HCEC 1CT (cell line): ENCODE measurements at regions not wholly inside any gene's neighbourhood (a gene's known extent, or its start where the extent isn't known, plus 50 kb on each side); places are given as distances from the start of the nearest gene placed in this dataset.

Experiments used
- DNase-seq: peaks from one replicate; pipeline ENCODE4 v3.0.0-alpha.2; 2017

DNA sequence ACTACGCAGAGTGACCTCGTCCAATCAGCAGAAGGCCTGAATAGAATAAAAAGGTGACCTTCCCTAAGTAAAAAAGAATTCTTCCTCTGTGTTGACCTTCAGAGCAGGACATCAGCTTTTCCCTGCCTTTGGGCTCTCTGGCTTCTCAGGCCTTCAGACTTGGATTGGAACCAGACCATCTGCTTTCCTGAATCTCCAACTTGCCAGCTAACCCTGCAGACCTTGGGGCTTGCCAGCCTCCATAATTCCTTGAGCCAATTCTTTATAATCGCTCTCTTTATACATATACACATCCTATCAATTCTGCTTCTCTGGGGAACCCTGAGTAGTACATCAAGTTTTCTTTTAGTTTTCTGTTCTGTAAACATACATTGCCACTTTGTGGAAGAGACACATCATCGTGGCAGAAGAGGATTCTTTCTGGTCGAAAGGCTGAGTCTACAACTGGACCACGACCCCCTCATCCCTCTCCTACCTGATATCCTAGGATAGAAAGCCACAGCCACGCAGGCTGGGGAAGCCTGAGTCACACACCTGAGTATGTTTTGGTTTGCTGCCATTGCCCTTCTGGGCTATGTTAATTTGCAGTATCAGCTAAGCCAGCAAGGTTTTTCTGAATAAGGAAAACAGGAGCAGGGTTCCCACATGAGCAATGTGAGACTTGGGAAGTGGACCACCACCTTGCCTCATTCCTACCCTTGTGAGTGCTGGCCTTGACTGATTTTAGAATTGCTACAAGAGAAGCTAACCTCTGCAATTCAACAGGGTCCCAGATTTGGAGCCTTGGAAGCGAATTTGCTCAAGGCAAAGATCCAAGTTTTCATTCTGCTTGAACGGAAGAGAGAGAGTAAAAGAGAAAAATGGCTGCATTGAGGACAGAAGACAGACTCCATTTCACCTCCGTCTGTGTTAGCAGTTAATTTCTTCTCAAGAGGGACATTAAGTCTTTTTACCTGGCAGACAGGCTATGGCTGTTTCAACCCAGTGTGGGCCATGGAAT is 445.2 kb upstream of the FZD8 start:
- DNase-seq, result no peak

DNA sequence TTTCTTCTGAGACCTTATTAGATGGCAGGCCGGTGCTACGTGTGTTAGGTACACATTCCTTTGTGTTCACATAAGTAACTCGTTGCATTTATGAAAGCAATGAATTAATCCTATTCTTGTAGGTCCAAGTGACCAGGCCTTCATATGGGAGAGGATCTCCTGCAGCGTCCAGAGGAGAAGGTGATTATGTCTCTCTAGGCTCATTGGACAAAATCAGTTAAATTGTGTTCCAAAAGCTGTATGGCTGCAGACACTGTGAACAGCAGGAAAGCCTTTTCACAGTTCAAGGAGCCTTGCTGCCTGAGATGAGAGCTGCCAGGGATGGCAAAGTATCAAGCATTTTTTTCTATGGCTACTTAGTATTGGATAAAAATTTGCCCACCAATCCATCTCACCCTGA is 433.1 kb upstream of the FZD8 start:
- DNase-seq, result no peak

DNA sequence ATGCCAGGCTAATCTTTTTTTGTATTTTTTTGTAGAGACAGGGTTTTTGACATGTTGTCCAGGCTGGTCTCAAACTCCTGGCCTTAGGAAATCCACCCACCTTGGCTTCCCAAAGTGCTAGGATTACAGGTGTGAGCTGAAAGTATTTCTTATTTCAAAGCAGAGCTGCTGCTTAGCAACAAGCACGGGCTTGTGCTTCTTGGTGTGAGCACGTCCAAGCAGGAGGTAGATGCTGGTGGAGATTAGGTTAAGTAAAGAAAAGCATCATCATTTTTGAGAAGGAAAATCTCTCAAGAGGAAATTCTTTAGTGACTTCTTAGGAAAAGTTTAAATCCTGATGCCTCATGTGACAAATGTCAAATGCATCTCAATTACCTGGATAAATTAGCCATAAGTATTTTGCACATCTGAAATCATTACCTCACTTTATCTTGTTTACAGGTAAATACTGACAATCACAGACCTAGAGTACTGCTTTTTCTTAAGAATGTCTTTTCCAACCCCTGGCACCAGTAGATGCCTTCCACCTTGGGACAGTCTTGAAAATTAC is 431.8 kb upstream of the FZD8 start:
- no peak for DNase-seq

DNA sequence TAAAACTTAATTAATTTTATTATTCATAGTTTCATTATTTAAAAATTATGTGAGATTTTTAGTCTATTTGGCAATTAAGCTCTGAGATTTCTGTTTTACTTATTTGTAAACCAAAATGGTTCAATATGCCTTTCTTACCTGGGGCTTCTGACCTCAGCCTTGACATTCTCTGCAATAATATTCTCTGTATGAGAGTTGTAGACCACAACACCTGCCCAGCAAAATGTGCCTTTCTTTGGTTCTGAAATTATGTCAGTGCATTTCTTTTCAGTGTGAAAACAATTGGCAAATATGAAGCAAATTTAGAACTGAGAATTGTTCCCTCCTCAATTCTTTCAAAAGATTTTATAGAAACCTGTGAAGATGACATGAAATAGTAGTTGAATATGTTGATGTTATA is 426.4 kb upstream of the FZD8 start:
- DNase-seq, result no peak

DNA sequence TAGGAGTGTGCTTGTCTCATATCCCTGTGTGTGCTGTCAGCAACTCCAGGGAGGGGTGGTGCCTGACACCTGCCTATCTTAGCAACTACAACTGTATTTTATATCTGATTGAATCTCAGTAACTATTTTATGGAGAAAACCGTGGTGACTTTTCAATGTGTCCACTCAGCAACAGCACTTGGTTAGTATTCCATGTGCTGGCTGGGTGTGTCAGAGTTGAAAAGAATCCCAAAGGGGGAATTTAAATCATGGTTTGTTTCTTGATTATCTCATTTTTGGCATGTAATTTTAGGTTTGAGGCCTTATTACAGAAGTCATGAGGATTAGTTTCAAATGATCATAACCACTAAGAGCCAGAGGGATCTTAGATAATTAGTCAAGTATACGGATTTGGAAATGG is 425.7 kb upstream of the FZD8 start:
- no peak for DNase-seq

GRCh38 chr10:36066850-36067249 is 424.8 kb upstream of the FZD8 start:
- no peak for DNase-seq

DNA sequence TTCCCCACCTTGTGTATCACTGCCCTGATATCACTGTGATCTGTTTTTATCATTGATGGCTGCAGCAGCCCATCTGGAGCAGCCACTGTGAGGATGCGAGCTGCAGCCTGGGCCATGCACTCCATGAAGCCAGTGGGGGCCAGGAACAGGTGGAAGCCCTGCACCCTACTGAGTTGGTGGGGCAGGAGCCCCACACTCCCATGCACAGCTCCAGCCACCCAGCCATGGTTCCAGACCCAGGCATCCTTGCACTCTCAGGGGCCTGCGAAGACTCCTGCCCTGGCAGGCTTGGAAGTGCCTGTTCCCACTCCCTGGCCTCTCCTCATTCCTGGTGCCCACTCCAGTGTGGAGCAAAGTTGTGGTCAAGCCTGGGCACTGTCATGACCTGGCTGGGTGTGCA is 424.0 kb upstream of the FZD8 start:
- no peak for DNase-seq

GRCh38 chr10:36063396-36063795 is 421.3 kb upstream of the FZD8 start:
- no peak for DNase-seq

DNA sequence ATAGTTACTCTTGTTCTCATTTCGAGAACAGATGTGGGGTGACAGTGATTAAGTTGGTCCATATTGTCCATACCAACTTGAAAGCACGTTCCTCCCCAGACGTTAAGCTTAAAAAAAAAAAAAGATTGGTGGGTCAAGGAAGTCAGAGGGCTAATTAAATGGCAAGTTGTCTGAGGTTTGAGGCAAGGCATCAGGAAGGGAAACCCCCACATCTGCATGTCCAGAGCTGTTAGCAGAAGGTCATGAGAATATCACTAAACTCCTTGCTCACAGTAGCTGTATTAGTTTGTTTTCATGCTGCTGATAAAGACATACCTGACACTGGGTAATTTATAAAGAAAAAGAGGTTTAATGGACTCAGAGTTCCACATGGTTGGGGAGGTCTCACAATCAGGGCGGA is 415.6 kb upstream of the FZD8 start:
- no peak for DNase-seq

DNA sequence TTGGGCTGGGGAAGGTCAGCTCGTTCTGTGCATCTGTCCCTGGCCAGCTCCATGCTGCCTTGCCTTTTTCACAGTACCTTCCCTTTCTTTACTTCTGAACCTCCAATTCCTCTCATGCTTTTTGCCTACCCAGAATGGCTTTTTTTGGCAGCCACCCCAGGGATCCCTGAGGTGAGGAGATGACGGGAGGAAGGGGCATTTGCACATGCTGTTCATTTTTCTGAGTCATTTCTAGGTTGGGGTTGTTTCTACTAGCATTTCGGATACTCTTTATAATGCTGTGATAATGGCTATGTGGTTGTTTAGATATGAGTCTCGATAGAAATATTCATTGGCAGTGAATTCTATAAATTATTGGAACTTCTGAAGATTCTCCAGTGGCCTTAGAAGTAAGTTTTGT is 415.1 kb upstream of the FZD8 start:
- DNase-seq, result no peak

GRCh38 chr10:36053775-36054174 is 411.7 kb upstream of the FZD8 start:
- no peak for DNase-seq

DNA sequence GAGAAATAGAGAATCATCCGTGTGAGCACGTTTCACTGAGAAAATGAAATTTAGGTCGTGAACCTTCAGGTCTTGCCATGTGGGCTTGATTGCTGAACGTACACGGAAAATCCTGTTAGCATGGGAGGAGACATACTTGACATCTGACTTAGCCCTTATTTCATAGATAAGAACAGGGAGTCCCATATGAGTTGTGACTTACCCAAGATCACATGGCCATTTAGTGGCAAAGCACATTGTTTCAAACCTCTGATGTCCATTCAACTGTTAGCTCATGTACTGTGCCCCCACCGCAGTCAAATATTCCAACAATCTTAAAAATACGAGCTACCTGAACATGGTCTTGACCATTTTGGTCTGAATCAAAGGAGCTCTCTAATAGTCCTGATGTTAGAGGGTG is 411.2 kb upstream of the FZD8 start:
- DNase-seq, result no peak

DNA sequence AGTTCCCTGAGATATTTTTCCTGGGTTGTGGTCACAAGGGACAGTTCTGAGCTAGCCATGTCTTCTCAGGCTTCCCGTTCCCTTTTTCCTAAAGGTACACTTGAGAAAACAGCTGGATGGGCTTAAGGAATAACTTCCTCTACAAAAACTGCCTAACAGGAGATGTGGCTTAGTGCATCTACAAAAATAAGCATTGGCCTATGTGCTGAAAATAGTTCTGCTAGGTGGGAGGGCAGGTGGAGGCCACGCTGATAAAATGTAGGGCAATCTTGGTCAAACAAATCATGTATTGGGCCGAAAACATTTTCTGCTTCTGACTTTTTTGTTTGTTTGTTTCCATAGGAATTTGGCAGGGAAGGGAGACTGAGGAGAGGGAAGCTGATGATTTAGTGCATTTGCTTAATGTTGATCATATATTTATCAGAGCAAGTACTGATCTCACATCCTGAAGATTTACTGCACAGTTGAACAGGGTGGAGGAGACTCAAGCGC is 409.4 kb upstream of the FZD8 start:
- no peak for DNase-seq

GRCh38 chr10:36050763-36051499 is 408.8 kb upstream of the FZD8 start:
- no peak for DNase-seq

DNA sequence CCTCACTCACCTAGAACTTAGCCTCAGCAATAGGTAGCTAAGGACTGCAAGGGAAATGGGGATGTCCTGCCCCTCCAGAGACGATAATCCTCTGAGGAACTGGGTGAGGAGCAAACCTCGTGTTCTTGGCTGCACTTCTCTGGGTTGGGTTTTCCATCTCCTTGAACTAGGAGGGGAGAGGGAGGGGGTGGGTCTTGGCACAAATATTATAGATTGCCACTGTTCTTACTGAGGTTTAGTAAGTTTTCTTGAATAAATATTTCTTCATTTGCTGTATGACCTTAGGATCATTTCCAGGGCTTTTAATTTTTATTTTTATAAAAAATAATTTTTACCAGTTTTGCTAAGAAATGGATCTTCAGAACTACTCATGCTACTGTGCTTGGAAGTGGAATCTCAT is 406.7 kb upstream of the FZD8 start:
- no peak for DNase-seq

- no peak for DNase-seq
Measured at GRCh38 chr10:36048236-36048635, 406.1 kb upstream of the FZD8 start.

DNA sequence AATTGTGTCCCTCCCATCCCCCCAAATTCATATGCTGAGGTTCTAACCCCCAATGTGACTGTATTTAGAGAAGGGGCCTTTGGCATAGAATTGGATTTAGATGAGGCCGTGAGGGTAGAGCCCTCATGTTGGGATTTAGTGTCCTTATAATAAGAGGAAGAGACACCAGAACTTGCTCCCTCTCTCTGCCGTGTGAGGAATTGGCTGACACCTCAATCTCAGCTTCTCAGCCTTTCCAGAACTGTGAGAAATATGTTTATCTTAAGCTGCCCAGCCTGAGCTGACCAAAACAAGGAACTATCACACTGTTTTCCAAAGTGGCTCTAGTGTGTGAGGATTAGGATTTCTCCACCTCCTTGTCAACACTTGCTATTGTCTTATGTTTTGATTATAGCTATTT is 400.0 kb upstream of the FZD8 start:
- no peak for DNase-seq

DNA sequence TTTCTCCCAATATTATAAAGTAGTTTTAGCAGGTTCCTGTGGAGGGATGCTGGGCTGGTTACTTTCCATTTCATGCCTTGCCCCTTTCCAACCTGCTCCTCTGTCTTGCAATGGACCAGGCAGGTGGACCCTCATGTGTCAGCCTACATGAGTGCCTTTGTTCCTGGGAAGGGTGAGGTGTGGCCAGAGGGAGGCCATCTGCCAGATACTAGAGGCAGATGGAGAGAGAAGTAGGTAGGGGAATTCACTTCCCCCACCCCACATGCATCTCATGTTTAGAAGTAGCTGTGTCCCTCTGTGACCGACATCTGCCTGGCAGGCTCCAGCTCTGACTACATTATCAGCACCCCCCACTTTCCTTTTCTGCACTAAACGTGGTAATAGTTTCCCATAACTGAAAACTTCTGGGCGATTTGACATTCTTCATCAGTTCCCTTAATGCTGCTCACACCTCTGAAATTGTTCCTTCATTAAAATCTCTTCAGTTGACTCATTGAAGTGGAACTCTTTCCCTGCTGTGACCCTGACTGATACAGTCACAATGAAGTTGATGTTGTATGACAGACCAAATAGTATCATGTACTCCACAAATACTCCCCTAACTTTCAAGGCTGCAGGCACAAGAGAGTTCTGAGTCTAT is 396.3 kb upstream of the FZD8 start:
- DNase-seq, result no peak

- DNase-seq, result no peak
Measured at GRCh38 chr10:36036137-36036536, 394.0 kb upstream of the FZD8 start.

- no peak for DNase-seq
Measured at GRCh38 chr10:36033808-36034207, 391.7 kb upstream of the FZD8 start.

DNA sequence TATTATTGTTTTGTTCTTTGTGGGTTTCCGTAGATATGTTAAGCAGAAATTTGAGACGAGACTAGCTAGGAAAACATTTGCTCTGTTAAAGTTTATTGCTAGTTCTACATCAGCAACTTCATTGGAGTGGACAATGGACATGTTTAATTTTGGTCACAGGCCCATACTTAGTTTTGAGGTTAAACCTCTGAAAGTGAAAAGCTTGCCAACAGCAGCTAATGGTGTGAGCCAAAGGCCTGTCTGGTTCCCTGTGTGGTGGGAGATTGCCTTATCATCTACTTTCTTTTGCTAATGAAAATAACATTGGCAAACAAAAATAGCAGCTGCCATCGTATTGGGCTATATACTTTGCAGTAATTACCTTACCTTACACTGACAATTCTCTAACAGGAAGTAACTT is 388.4 kb upstream of the FZD8 start:
- no peak for DNase-seq

GRCh38 chr10:36026656-36027390 is 384.7 kb upstream of the FZD8 start:
- DNase-seq, result no peak

DNA sequence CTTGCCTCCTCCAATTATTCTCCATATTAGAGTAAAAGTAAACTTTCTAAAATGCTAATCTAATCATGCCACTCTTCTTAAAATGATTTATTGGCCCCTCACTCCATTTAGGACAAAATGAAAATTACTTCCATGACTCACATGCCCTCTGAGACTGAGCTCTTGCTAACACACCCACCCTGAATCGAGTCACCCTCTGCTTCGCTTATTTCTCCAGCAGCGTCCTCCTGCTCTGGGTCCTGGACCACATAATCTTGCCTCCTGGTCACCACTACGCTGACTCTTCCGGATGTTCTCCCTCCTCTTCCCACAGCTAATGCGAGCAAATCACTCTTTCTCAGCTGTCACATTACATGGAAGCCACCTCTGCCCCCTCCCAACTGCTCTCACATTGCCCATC is 384.0 kb upstream of the FZD8 start:
- DNase-seq, result no peak
